GM18517 (cell line): ENCODE measurements at regions not wholly inside any gene's neighbourhood (a gene's known extent, or its start where the extent isn't known, plus 50 kb on each side); places are given as distances from the start of the nearest gene placed in this dataset.
"Not testable (repeated sequence)": the region's sequence is repeated elsewhere in the genome, so short reads cannot be mapped to it uniquely, and the experiment has no call there.

Experiments
- ATAC-seq: cut with Tn5 transposase; IDR thresholded peaks from one replicate; pipeline ENCODE4 v1.9.1; 2021; ENCODE audit warnings: mild to moderate bottlenecking, moderate library complexity; ENCODE audit not compliant: unreplicated experiment

DNA sequence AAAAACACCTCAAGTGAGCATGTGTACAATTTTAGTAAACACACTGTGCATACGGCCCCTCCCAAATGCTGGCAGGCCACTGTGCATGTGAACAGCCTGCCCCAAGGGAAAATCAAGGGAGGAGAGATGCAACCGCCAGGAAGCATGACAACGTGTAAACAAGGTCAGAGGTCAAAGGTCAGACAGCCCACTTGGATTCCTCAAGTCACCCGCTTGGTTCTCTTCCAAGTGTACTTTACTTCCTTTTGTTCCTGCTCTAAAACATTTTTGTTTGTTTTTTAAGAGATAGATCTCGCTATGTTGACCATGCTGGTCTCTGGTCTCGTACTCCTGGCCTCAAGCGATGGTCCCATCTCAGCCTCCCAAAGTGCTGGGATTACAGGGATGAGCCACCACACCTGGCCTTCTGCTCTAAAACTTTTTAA is 126.7 kb upstream of the SHB start:
- no peak for ATAC-seq

DNA sequence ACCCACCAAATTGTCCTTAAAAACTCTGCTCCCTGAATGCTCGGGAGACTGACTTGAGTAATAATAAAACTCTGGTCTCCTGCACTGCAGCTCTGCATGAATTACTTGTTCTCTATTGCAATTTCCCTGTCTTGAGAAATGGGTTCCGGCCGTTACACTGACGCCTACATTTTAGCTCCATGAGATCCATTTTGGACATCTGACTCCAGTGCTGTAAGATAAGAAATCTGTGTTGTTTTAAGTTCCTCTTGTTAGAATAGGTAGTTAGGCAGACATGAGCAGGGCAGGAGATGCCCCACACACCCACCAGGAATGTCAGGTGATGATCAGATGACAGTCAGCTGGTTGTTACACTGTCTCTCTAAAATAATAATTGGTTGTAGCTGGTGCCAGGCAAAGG is 125.8 kb upstream of the SHB start:
- ATAC-seq, result no peak

DNA sequence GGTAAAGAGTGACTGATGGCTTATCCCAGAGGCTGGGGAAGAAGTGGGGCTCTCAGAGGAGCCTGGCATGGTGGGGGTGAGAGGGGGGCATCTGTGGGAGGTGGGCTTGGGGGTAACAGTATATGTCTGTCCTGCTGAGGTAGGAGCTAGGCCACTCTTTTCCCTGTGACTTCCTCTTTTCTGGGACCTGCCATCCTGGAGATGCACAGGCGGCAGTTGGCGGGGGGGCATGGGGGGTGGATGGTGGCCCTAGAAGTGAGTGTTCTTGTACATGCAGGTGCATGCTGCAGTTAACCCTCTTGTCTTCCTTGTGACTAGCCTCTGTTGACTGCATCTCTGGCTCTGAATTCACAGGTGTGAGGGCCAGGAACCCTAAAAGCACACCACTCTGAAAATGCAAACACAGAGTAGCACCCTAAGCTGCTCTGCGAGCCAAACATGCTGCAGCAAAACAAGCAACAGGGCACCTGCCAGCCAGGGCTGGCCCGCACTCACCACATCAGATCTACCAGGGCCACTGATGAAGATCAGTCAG is 123.8 kb upstream of the SHB start:
- ATAC-seq, result no peak

DNA sequence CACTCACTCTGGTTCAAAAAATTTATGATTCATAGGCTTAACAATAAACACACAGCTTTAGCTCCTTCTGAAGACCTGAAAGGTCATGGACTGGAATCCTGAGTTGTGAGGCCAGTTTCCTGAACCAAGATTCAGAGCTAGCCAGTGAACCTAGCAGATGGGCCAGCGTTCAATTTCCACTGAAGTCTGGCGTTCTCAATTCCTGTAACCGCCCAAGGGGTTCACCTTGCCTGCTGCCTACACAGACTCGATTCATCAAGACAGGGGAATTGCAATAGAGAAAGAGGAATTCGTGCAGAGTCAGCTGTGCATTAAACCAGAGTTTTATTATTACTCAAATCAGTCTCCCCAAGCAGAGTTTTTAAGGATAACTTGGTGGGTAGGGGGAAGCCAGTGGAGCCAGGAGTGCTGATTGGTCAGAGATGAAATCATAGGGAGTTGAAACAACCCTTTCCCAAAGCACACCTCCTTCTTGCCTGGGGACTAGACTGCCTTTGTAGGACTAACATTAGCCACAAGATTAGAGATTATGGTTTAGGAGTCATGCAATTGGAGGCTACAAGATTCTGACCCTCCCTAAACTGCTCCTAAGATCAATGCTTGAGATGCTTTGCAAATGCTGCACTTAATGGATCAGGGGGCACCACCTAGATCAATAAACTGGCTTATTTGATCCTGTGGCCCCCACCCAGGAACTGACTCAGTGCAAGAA is 117.5 kb upstream of the SHB start:
- ATAC-seq, result no peak

DNA sequence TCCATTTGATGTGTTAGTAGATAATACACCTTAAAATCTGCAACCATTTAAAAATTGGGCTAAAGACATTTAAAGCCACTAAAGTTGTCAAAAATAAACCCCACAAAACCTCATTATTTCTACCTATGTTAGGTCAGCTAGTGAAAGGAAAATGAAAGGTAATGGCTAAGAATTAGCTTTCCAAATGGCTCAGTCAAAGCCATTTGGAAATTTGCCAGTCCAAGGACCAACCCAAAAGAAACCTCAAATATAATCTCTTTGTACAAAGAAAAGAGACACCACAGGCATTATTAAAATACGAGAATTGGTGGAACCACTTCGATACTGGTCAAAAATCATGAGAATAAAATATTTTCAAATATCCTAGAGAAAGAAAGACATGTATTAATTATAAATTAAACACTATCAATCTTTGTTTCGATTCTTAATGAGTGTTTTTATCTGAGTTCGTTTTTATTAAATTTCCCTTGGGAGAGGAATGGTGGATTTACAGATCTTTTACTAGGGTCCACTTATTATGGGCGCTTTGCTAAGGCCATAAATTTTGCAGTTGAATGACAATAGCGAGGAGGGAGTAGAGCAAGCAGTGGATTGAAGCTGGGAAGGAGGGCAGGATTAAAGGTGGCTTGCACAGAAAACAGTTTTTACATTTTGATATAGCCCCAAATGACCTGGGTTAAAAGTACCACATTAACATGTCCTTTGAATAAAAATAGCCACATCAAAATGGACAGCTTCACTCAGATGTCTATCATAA is 116.8 kb upstream of the SHB start:
- ATAC-seq, result no peak

DNA sequence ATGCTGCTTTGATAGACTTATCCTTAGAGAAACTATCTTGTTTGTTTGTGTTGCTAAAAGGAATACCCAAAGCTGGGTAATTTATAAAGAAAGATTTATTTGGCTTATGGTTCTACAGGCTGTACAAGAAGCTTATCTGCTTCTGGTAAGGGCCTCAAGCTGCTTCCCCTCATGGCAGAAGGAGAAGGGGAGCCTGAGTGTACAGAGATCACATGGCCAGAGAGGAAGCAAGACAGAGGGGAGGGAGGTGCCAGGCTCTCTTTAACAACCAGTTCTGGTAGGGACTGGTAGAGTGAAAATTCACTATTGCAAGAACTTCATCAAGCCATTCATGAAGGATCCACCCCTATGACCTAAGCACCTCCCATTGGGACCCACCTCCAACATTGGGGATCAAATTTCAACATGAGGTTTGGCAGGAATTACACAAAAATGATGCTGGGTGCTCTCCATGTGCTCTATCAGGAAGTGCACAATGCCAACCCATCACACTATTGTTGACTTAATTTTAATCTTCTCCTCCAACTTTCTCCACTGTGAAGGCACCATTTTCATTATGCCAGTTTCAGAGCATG is 115.1 kb upstream of the SHB start:
- ATAC-seq, result no peak

DNA sequence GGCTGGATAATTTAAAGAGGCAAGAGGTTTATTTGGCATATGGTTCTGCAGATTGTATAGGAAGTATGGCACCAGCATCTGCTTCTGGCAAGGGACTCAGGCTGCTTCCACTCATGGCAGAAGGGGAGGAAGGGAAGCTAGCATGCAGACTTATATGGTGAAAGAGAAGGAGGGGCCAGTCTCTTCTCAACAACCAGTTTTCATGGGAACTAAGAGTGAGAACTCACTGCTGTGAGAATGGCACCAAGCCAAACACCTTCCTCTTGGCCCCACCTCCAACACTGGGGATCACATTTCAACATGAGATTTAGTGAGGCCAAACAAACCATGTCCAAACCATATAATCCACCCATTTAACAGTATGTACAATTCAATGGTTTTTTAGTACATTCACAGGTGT is 113.3 kb upstream of the SHB start:
- ATAC-seq, result no peak

DNA sequence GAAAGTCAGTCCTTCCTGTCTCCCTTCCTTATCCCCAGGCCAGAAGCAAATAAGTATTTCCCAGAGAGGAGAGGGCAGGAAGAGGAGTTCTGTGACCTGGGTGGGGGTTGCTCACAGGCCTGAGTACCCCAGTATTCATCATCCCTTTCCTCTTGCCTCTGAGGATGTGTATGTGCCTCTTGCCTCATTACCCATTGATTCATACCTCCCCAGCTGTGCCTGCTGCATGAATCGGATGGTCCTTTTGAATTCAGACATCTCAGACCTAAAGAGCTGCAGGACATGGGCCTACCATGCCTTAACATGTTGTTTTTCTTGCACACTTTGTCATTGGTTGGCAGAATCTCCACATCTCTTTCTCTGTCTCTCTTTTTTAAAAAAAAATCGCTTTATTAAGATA is 112.8 kb upstream of the SHB start:
- ATAC-seq, result no peak

DNA sequence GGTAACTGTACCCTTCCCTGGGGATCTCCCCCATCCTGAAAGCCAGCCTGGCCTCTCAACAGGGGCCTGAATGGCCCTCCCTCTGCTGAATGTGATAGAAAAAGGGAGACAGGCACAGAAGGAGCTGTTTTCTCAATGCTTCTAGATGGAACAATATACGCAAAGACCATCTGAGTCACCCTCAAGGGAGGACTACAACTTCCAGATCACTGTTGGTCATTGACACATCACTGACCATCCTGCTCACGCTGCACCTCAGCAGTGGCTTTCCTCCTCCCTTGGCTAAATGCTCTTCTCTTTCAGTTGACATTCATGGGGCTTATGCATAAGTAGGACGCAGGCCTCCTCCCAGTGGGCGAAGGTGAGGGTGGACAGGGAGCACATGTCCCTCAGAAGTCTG is 112.2 kb upstream of the SHB start:
- ATAC-seq, result no peak

DNA sequence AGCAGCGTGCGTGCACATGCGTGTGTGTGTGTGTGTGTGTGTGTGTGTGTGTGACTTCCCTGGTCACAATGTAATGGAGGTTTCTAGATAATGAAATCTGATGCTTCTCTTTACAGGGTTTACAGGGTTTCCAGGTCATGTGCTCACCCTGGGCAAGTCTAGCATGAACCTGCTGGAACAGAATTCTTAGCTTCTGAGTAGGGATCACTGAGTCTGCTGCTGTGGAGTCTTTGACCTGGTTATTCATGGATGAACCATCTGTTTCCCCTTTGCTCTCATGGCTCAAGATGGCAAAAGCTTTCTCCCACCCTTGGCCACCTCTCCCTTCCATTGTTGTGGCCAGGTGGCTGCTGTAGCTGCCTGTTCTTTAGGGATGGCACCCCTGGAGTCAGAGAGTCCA is 111.6 kb upstream of the SHB start:
- ATAC-seq, result no peak

DNA sequence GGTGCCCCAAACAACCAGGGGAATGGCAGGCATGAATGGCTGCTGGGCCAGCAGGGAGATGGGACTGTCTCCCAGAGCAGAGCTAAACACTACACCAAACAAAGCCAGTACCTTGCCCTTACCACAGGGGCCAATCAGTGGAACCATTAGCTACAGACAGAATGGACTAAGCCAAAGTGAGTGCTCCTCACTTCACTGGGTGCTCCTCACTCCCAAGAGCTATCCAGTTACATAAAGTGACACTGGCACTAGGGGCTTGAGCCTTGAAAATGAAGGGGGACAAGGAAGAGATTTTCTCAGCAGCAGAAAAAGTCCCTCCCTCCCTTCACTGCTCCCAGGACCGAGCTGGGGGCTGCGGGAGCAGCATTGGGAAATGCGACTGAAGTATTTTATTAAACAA is 110.9 kb upstream of the SHB start:
- ATAC-seq, result no peak

DNA sequence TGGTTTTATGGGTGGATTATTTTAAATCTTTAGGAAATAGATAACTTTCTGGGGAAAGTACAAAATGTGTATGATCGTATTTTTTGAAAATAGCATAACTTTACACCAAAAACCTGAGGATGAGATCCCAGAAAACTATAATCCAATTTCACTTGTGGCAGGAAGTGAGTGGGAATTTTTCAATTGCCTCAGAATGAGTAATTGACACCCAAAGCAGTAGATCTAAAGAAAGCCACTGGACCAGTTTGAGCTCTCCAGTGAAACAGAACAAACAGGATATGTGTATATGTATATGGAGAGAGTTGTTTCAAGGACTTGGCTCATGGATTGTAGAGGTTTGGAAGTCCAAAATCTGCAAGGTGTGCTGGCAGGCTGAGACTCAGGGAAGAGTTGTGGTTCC is 109.2 kb upstream of the SHB start:
- ATAC-seq, result no peak

DNA sequence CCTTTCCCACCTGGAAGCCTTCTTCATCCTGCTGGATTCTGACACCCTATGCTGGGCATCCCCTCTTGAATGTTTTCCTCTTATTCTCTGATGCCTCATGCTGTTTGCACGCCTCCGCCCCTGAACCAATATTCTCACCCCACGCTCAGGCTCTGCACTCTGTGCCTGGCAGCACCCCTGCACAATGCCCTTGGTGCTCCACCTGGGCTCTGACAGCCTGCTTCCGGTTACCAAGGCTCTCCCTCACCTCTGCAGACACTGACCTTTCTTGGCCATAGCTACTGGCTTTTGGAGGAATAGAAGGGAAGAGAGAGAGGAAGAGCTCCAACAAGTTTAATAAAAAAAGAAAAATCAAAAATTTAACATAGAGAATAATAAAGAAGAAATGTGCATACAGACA is 108.7 kb upstream of the SHB start:
- ATAC-seq, result no peak

DNA sequence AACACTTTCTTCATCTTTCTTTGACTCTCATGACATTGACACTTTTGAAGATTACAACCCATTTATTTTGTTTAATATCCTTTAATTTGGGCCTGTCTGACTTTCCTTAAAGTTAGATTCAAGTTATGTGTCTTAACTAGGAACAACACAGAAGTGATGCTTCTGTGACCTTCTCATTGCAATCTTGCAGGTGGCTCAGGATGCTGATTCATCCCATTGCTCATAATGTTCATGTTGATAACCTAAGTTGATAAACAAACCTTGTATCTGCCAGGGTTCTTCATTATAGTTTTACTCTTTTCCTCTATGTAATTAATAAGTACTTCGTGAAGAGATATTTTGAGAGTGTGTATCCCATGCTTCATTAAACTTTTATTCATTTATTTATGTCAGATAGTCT is 107.2 kb upstream of the SHB start:
- no peak for ATAC-seq

DNA sequence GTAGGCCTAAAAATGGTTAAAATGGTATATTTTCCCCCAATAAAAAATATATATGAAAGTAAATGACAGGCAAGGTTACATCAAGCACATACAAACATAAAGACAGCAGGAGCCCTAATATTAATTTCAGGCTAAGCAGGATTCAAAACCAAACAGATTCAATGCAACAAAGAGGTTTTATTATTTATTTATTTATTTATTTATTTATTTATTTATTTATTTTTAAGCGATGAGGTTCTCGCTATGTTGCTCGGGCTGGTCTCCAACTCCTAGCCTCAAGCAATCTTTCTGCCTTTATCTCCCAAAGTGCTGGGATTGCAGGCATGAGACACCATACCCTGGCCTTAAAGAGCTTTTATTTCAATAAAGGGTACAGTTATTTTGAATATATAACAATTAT is 106.4 kb upstream of the SHB start:
- ATAC-seq, result no peak

DNA sequence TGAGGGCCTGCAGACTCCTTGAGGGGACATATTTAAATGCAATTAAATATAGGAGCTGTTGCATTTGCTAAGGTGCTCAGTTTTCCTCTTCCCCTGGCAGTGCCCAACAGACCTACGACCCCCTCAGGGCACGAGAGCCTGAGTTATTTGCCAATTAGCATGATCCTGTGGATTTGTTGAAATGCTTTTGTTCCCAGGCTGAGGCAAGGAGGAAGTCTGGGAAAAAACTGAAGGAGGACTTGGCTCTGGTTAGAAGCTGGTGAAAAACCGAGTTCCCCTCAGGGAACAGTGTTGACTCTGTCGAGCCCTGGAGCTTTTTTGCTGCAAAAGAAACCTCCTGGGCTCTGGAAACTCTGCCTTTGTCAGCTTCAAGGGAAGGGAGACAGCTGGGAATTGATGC is 103.6 kb upstream of the SHB start:
- ATAC-seq, result no peak

DNA sequence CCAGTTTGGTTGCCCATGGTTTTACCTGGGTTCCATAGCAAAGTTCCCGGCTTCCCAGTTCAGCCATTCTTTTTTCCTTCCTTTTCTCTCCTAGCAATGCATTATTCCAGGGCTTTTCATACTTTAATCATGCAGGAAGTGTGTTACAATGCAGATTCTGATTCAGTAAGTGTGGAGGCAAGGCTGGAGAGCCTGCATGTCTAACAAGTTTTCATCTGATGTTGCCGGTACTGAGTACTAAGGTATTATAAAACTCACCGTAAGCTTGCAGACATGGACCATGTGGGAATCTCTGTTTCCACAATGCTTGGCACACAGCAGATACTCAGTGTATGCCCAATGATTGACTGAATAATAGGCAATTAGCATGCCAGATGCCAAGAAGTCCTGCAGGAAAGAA is 102.9 kb upstream of the SHB start:
- ATAC-seq, result no peak

DNA sequence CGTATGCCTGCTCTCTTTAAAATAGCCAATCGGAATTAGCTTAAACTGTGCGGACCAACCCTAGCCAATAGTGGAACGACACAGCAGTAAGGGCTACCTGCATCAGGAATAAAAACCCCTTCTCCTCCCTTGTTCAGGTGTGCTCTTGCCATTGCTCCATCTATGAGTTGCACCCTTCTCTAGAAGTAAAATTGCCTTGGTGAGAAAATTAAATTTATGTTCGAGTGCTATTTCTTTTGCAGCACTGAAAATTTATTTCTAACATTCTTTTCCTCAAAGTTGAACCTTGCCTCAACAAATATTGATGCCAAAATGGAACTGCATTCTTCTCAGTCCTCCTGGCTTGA is 102.5 kb upstream of the SHB start:
- no peak for ATAC-seq

DNA sequence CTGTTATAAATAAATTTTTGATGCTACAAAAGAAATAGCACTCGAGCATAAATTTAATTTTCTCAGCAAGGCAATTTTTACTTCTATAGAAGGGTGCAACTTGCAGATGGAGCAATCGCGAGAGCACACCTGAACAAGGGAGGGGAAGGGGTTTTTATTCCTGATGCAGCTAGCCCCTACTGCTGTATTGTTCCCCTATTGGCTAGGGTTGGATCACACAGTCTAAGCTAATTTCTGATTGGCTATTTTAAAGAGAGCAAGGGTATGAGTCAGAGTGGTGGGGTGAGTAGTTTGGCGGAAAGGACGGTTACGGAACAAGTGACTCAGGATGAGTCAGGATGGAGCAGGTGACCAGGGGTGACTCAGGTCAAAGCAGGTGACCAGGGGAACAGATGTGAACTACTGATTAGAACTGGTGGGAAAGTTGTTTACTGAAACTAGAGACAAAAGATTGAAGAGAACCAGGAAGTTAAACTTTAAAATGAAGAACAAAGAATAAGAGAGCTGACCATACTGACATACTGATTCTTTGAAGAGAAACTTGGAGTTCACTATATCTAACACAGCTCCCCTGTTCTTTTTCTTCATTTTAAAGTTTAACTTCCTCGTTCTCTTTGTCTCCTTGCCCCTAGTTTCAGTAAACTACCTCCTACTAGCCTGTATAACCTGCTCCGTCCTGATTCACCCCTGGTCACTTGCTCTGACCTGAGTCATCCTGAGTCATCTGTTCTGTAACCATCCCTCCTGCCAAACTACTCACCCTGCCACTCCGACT is 101.9 kb upstream of the SHB start:
- ATAC-seq, result not testable (repeated sequence)

DNA sequence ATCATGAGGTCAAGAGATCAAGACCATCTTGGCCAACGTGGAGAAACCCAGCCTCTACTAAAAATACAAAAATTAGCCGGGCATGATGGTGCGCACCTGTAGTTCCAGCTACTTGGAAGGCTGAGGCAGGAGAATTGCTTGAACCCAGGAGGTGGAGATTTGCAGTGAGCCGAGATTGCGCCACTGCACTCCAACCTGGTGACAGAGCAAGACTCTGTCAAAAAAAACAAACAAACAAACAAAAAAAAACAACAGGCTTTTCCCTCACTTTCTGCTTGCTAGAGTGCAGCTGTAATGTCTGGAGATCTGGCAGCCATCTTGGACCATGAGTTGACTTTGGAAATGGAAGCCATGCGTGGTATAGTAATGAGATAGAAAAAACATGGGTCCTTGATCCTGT is 101.1 kb upstream of the SHB start:
- not testable (repeated sequence) for ATAC-seq

DNA sequence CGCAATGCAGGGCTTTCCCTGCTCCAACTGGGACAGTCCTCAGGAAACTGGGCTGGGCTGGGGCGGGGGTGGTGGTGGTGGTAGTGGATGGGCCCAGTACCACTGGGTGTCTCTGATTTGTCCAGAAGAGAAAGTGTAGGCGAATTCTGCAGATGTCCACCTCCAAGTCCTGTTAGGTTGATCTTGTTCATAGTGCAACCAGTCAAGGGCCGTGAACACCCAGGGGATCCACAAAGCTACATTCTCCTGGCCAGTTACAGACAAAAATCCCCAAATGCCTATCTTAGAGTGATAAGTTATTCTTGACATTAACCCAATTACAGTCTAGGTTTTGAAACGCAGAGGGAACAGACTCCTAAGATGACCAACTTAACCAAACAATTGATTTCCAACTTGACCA is 97.5 kb upstream of the SHB start:
- no peak for ATAC-seq
